ENCODE measurements at regions not wholly inside any gene's neighbourhood (a gene's known extent, or its start where the extent isn't known, plus 50 kb on each side); places are given as distances from the start of the nearest gene placed in this dataset.
"Not testable (repeated sequence)": the region's sequence is repeated elsewhere in the genome, so short reads cannot be mapped to it uniquely, and the experiment has no call there.

GRCh38 chr16:29200135-29200601 is 206.3 kb downstream of the NPIPB11 start:
- DNase-seq (ENCODE audit: low read depth in 2 of 2), result not testable (repeated sequence)

DNA sequence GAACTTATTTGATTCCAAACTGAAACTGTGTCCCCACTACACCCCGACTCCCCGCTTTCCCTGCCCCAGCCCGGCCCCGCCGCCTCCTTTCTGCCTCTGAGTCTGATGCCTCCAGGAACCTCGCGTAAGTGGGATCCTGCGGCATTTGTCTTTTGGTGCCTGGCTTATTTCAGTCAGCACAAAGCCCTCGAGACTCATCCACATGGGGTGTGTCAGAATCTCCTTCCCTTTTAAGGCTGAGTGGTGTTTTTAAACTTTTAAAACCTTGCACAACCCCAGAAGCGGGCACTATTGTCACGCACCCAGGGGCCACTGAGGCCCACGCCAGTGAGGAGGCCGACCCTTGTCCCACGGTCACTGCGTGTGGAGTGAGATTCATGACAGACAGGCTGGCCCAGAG is 206.9 kb downstream of the NPIPB11 start:
- DNase-seq (ENCODE audit: low read depth in 2 of 2), result not testable (repeated sequence)

DNA sequence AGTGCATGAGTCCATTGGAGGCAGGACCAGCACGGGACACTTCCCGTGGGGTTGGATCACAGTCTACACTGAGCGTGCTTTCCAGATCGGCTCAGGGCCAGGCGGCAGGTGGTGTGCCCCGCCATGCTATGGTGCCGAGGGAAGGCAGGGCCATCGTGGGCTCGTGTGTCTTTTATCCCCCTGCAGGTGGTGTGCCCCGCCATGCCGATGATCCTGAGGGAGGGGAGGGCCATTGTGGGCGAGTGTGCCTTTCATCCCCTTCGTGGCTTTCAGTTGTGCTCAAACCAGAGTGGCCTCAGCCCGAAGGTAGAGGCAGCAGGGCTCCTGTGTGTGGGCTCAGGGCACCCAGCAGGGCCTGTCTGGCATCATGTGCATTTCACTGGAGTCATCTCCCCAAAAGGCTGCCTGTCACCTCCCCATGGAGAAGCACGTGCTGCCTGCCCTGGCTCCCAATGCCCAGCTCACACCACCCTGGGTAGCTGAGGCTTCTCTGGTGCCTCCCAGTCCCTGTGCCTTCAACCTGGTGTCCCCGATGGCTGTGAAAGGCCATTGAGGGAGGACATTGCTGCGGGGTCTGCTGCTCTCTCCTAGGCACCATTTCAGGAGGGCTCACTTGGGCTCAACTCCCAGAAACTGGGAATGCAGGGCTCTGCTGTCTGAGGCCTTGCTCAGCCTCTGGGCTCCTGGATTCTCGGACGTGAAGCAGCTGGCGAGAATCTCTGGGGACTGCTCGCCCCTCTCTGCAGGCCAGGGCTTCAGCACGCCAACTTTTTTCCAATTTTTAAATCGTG is 207.6 kb downstream of the NPIPB11 start:
- no peak for DNase-seq (ENCODE audit: low read depth in 2 of 2)

GRCh38 chr16:29198231-29198630 is 208.3 kb downstream of the NPIPB11 start:
- no peak for DNase-seq (ENCODE audit: low read depth in 2 of 2)

DNA sequence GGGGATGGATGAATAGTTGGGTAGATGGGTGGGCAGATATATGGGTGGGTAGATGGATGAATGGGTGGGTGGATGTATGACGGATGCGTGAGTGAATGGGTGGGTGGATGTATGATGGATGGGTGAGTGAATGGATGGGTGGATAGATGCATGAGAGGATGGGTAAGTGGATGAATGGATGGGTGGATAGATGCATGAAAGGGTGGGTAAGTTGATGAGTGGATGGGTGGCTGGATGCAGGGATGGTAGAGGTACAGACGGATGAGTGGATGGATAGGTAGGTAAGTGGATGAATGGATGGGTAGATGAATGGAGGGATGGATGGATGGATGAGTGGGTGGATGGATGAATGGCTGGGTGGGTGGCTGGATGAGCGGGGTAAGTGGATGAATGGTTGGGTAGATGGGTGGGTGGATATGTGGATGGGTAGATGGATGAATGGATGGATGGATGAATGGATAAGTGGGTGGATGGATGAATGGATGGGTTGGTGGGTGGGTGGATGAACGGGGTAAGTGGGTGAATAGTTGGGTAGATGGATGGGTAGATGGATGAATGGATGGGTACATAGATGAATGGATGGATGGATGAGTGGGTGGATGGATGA is 208.9 kb downstream of the NPIPB11 start:
- not testable (repeated sequence) for DNase-seq (ENCODE audit: low read depth in 2 of 2)

GRCh38 chr16:29196746-29197145 is 209.8 kb downstream of the NPIPB11 start:
- not testable (repeated sequence) for DNase-seq (ENCODE audit: low read depth in 2 of 2)

DNA sequence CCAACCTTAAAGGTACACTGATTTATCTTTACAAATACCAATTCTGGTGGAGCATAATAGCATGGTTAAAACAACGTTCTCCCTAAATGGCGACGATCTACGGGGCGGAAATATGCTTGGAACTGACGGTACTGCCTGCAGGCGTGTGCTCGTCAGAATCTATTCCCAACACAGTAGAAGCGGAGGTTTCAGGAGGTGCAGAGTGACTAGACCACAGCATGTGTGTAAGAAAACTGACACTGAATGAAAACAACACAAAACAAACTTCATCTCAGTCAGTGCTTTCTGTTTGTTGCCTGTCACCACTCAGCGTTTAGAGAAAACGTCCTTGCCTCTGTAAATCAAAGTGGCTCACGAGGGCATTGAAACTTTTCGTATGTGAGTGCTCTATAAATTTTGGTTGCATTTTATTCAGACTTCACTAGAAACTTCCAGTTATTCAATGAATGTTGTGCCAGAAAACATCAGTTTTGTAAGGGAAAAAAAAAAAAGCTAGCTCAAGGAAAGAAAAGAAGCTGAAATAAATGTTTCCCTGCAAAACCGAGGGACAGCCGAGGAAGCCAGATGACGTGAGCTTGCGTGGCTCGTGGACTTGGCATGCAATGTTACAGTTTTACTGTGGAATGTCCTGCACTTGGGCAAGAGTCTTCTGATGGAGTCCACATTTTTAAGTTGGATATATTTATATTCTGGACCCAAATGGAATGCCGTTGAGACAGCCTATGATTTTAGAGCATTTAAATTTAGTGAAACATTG is 210.4 kb downstream of the LAT start:
- DNase-seq (ENCODE audit: low read depth in 2 of 2), result not testable (repeated sequence)

GRCh38 chr16:29194185-29194844 is 209.5 kb downstream of the LAT start:
- DNase-seq (ENCODE audit: low read depth in 2 of 2), result not testable (repeated sequence)

- not testable (repeated sequence) for DNase-seq (ENCODE audit: low read depth in 2 of 2)
These were observed 208.8 kb downstream of the LAT start for GRCh38 chr16:29193634-29194033.

GRCh38 chr16:29193248-29193574 is 208.4 kb downstream of the LAT start:
- DNase-seq (ENCODE audit: low read depth in 2 of 2), result not testable (repeated sequence)

GRCh38 chr16:29192329-29193247 is 207.7 kb downstream of the LAT start:
- no peak for DNase-seq (ENCODE audit: low read depth in 2 of 2)

GRCh38 chr16:29191636-29192180 is 206.9 kb downstream of the LAT start:
- not testable (repeated sequence) for DNase-seq (ENCODE audit: low read depth in 2 of 2)

DNA sequence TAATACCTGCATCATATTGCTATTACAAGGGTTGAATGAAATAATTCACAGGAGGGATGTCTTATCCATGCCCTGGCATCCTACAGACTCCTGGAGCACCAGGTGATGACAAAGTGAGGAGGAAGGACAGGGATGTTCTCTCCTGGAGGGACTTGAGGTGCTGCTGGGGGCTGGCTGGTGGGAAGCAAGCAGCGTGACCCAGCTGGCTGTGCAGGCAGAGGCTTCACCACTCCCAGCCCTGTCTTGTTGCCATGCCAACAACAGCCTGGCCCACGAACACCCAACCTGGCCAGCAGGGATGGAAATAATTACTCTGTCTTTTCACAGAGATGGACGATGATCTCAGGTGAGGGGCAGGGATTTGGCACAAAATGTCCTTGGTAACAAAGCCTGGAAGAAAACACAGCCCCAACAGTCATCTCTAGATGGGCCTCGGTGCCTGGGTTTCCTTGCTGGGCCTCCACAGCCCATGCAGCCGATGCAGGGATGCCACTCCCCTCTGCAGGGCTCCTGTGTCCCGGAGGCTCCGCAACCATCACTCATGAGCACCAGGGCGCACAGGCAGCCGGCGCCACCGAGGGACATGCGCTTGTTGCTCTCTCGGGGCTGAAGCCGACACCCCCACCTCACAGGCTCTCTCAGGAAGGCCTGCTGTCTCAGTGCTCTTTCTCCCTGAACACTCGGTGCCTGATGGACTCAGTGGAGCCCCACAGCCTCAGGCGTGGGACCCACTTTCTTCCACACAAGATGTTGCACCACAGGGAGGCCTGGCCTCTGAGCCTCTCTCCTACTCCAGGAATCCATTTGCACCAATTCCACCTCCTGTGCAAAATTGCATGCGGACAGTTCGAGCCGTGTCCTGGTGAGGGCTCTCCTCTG is 205.9 kb downstream of the LAT start:
- DNase-seq (ENCODE audit: low read depth in 2 of 2), result not testable (repeated sequence)

DNA sequence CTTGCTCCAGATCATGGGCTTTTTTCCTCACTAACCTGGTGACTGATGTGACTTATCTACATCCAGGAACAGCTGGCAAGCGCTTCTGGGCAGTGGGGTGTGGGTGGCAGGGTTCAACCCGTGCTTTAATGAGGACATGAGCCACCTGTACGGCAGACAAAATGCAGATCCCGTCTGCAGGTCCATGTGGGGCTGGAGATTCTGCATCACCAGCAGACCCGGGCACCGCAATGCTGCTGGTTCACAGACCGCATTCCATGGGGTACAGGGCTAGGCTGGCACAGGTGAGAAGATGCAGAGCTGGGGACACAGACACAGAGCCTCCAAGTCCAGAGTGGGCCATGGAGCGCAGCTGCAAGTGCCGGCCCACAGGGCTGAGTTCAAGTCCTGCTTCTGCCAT is 204.0 kb downstream of the LAT start:
- DNase-seq (ENCODE audit: low read depth in 2 of 2), result not testable (repeated sequence)

DNA sequence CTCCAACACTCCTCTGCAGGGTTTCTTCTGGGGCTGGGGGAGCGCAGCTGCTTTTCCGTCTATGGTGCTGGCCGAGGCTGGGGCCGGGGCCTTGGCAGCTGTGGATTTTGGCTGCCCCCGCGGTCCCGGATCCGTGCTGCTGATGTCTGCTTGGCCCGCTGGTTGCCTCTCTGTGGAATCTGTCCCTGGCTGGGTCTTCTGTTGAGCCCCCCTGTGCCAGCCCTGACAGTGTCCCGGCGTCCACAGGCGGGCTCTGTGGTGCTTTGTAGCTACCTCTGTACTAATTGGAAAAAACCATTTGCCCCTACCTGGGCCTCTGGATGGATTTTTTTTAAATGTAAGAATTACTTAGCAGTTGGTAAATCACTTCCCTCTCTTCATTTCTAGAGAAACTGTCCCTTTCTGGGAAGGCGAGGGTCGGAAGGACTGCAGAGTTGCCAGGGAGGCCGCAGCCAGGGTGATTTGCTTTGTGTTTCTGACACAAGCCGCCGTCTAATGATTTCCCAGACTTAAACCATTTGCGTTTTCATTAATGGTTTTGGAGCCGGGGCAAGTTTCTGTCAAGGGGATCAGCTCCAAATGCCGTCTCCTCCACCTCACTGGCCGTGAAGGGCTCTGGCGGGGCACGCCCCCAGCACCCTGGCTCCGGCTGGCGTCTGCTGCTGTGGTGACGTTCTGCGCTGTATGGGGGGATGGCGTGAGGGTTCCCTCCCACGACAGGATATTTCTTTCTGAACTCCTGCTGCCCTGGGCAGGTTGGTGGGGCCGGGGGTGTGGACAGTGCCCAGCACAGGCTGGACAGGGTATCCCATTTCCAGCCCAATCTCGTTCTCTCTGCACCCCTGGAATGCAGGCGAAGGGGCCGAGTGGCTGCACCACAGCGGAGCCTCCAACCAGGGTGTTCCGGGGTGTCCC is 201.7 kb downstream of the LAT start:
- DNase-seq (ENCODE audit: low read depth in 2 of 2), result not testable (repeated sequence)

- not testable (repeated sequence) for DNase-seq (ENCODE audit: low read depth in 2 of 2)
These were observed 201.0 kb downstream of the LAT start for GRCh38 chr16:29185872-29186271.

- not testable (repeated sequence) for DNase-seq (ENCODE audit: low read depth in 2 of 2)
These were observed 200.0 kb downstream of the LAT start for GRCh38 chr16:29184738-29185438.
